H1 (cell line): ENCODE measurements at regions not wholly inside any gene's neighbourhood (a gene's known extent, or its start where the extent isn't known, plus 50 kb on each side); places are given as distances from the start of the nearest gene placed in this dataset.

Source experiments
- CTCF ChIA-PET: fragments of 300-600 bp; sonication (Branson Sonifier 250); formaldehyde crosslinking; loops from one replicate; lab custom pipeline; 2021; ENCODE audit not compliant: partially characterized antibody; lab: Charles Lee
- POLR2A ChIA-PET: fragments of 300-600 bp; sonication (Branson Sonifier 250); formaldehyde crosslinking; loops from one replicate; lab custom pipeline; 2021; ENCODE audit warnings: inconsistent platforms; ENCODE audit not compliant: partially characterized antibody; lab: Charles Lee
- DNase-seq, 2 experiments: peaks; one replicate each; pipeline versions ENCODE4 v3.0.0 to v3.0.0-alpha.2; 2010 to 2022; ENCODE audit warnings: low spot score in 2 of 2, low read depth in 1 of 2, mixed read lengths in 1 of 2
- FAIRE-seq: peaks from 2 replicates; lab custom pipeline; 2011; peaks lifted over from hg19 to GRCh38; lab: Jason Lieb, UNC
- H2AFZ ChIP-seq: 2 replicates; pipeline ENCODE4 v1.8.1; 2012; ENCODE audit warnings: low read length, inconsistent platforms
- H2AK5ac ChIP-seq: 2 replicates; pipeline ENCODE4 v1.6.1; 2013; ENCODE audit warnings: low read depth, low read length
- H2BK120ac ChIP-seq: replicated peaks from 2 replicates; pipeline ENCODE3; 2013; ENCODE audit warnings: low read depth, low read length, inconsistent platforms
- H2BK12ac ChIP-seq: 2 replicates; pipeline ENCODE4 v1.6.1; 2013; ENCODE audit warnings: low read depth, low read length
- H2BK15ac ChIP-seq: 2 replicates; pipeline ENCODE4 v1.6.1; 2013; ENCODE audit warnings: low read length
- H2BK20ac ChIP-seq: 2 replicates; pipeline ENCODE4 v1.6.1; 2013; ENCODE audit warnings: low read length
- H2BK5ac ChIP-seq: 2 replicates; pipeline ENCODE4 v1.6.1; 2013; ENCODE audit warnings: low read depth, low read length
- H3K14ac ChIP-seq: 2 replicates; pipeline ENCODE4 v1.6.1; 2013; ENCODE audit warnings: inconsistent platforms; ENCODE audit not compliant: insufficient read length
- H3K18ac ChIP-seq: 2 replicates; pipeline ENCODE4 v1.6.1; 2013; ENCODE audit warnings: low read length; ENCODE audit errors: extremely low read depth
- H3K23ac ChIP-seq: 2 replicates; pipeline ENCODE4 v1.6.1; 2013; ENCODE audit warnings: inconsistent platforms; ENCODE audit not compliant: insufficient read length
- H3K23me2 ChIP-seq: 2 replicates; pipeline ENCODE4 v1.6.1; 2013; ENCODE audit warnings: low read depth, low read length
- H3K27ac ChIP-seq: 2 replicates; pipeline ENCODE4 v1.6.1; 2011; ENCODE audit warnings: low read depth, low read length, inconsistent platforms
- H3K27me3 ChIP-seq, 4 experiments: replicated peaks in 1 of 4; 1 replicate in 1 of 4; 2 replicates in 3 of 4; pipeline versions ENCODE4 v1.6.1 to v1.8.1; 2011 to 2013; ENCODE audit warnings: low read length in 3 of 4, mild to moderate bottlenecking in 3 of 4, inconsistent platforms in 2 of 4, mixed read lengths in 2 of 4, moderate library complexity in 1 of 4; ENCODE audit not compliant: control insufficient read depth in 3 of 4, insufficient read depth in 3 of 4; ENCODE audit errors: extremely low read depth in 1 of 4
- H3K36me3 ChIP-seq, 4 experiments: 2 replicates each; pipeline versions ENCODE4 v1.6.1 to v1.8.1; 2011 to 2013; ENCODE audit warnings: mild to moderate bottlenecking in 4 of 4, low read length in 3 of 4, moderate library complexity in 2 of 4, control low read depth in 1 of 4, inconsistent platforms in 1 of 4; ENCODE audit not compliant: insufficient read depth in 4 of 4, control insufficient read depth in 2 of 4
- H3K4ac ChIP-seq: replicated peaks from 2 replicates; pipeline ENCODE3; 2013; ENCODE audit warnings: low read length, low read depth, mixed read lengths, inconsistent platforms; ENCODE audit not compliant: insufficient read length
- H3K4me1 ChIP-seq, 4 experiments: replicated peaks in 1 of 4; 1 replicate in 1 of 4; 2 replicates in 3 of 4; pipeline versions ENCODE4 v1.6.1 to v1.8.1; 2011 to 2013; ENCODE audit warnings: low read length in 3 of 4, inconsistent platforms in 2 of 4, mixed read lengths in 1 of 4; ENCODE audit not compliant: insufficient read depth in 4 of 4, control insufficient read depth in 3 of 4
- H3K4me2 ChIP-seq, 2 experiments: 2 replicates each; pipeline versions ENCODE4 v1.6.1 to v1.8.1; 2011 to 2013; ENCODE audit warnings: low read depth in 2 of 2, low read length in 2 of 2, control low read depth in 1 of 2, inconsistent platforms in 1 of 2, mild to moderate bottlenecking in 1 of 2; ENCODE audit not compliant: insufficient read depth in 1 of 2
- H3K4me3 ChIP-seq, 4 experiments: fragments of 200-600, 300-600 bp in 1 of 4; sonication (generic), shearing (Covaris generic), sonication (Bioruptor Twin) in 1 of 4; 2 replicates each; pipeline versions ENCODE4 v1.5.1 to v1.8.1; 2011 to 2016; ENCODE audit warnings: low read length in 4 of 4, low read depth in 3 of 4, control low read depth in 2 of 4, inconsistent platforms in 2 of 4, mild to moderate bottlenecking in 2 of 4, mixed read lengths in 1 of 4, moderate library complexity in 1 of 4; ENCODE audit not compliant: insufficient read depth in 2 of 4; ENCODE audit errors: extremely low read depth in 1 of 4
- H3K56ac ChIP-seq: replicated peaks from 2 replicates; pipeline ENCODE3; 2013; ENCODE audit warnings: low read depth, mild to moderate bottlenecking, mixed read lengths, low read length, inconsistent platforms; ENCODE audit not compliant: insufficient read length
- H3K79me1 ChIP-seq: 2 replicates; pipeline ENCODE4 v1.6.1; 2013; ENCODE audit warnings: low read depth, low read length, control low read depth
- H3K79me2 ChIP-seq, 2 experiments: 2 replicates each; pipeline versions ENCODE4 v1.6.1 to v1.8.1; 2012 to 2013; ENCODE audit warnings: low read length in 2 of 2, mild to moderate bottlenecking in 2 of 2, inconsistent platforms in 1 of 2; ENCODE audit not compliant: insufficient read depth in 2 of 2, control insufficient read depth in 1 of 2
- H3K9ac ChIP-seq, 4 experiments: replicated peaks in 1 of 4; 1 replicate in 1 of 4; 2 replicates in 3 of 4; pipeline versions ENCODE4 v1.6.1 to v1.8.1; 2011 to 2013; ENCODE audit warnings: low read depth in 3 of 4, low read length in 3 of 4, control low read depth in 2 of 4, mild to moderate bottlenecking in 2 of 4, moderate library complexity in 2 of 4, inconsistent platforms in 1 of 4; ENCODE audit errors: extremely low read depth in 1 of 4
- H3K9me3 ChIP-seq, 2 experiments: 2 replicates each; pipeline versions ENCODE4 v1.6.1 to v1.8.1; 2012 to 2013; ENCODE audit warnings: mild to moderate bottlenecking in 2 of 2, moderate library complexity in 2 of 2, control low read depth in 1 of 2, inconsistent platforms in 1 of 2, low read depth in 1 of 2, low read length in 1 of 2, mixed read lengths in 1 of 2; ENCODE audit not compliant: insufficient read depth in 2 of 2
- H4K20me1 ChIP-seq, 2 experiments: replicated peaks in 1 of 2; 2 replicates each; pipeline versions ENCODE3 to v1.8.1; 2011 to 2013; ENCODE audit warnings: inconsistent platforms in 2 of 2, low read length in 2 of 2, mild to moderate bottlenecking in 1 of 2; ENCODE audit not compliant: insufficient read depth in 2 of 2, control insufficient read depth in 1 of 2
- H4K5ac ChIP-seq: 2 replicates; pipeline ENCODE4 v1.6.1; 2013; ENCODE audit warnings: low read length, low read depth, mixed read lengths, inconsistent platforms; ENCODE audit not compliant: insufficient read length
- H4K8ac ChIP-seq: 2 replicates; pipeline ENCODE4 v1.8.0; 2013; ENCODE audit warnings: mild to moderate bottlenecking, moderate library complexity, low read length, inconsistent platforms; ENCODE audit not compliant: insufficient read depth; ENCODE audit errors: extremely low read depth
- H4K91ac ChIP-seq: replicated peaks from 2 replicates; pipeline ENCODE3; 2013; ENCODE audit warnings: low read length, mixed read lengths, inconsistent platforms; ENCODE audit not compliant: insufficient read length
- CBX8 ChIP-seq: fragments of 300-800, 300-1000 bp; sonication (generic); IDR thresholded peaks from 2 replicates; pipeline ENCODE4 v1.7.1; 2016; ENCODE audit warnings: low read depth, low read length, borderline replicate concordance
- CREB1 ChIP-seq: IDR thresholded peaks from 2 replicates; pipeline ENCODE4 v1.6.1; 2012; ENCODE audit warnings: inconsistent platforms
- MAX ChIP-seq: IDR thresholded peaks from 2 replicates; pipeline ENCODE4 v1.6.1; 2012; ENCODE audit warnings: inconsistent platforms
- RNF2 ChIP-seq: fragments of 200-900, 300-1000 bp; sonication (generic); IDR thresholded peaks from 2 replicates; pipeline ENCODE4 v1.7.1; 2016; ENCODE audit warnings: borderline replicate concordance, low read depth, mild to moderate bottlenecking, antibody characterized with exemption, low read length; ENCODE audit not compliant: poor library complexity, severe bottlenecking; ENCODE audit errors: missing control alignments
- SP1 ChIP-seq: IDR thresholded peaks from 2 replicates; pipeline ENCODE4 v1.6.1; 2011; ENCODE audit warnings: low read depth, low read length
- SUZ12 ChIP-seq: fragments of 200-600 bp; sonication (generic); IDR thresholded peaks from 2 replicates; pipeline ENCODE4 v1.6.1; 2012; ENCODE audit warnings: mild to moderate bottlenecking, inconsistent platforms, low read length, moderate library complexity, mixed read lengths
- TEAD4 ChIP-seq: IDR thresholded peaks from 2 replicates; pipeline ENCODE4 v1.6.1; 2012; ENCODE audit warnings: low read depth, low read length, inconsistent platforms, mixed read lengths
- WGBS, 2 experiments: shearing (Covaris generic) in 1 of 2; methylation state at CpG; one replicate each; pipeline versions ENCODE4 v1.1.6 to v1.1.7; 2013 to 2015; ENCODE audit warnings: low lambda C conversion rate in 2 of 2, mixed read lengths in 2 of 2, inconsistent platforms in 1 of 2, low coverage in 1 of 2, missing lambda C conversion rate in 1 of 2; ENCODE audit not compliant: insufficient replicate concordance in 2 of 2, insufficient coverage in 1 of 2, insufficient read length in 1 of 2; ENCODE audit errors: extremely low coverage in 1 of 2, missing lambda C conversion rate in 1 of 2; 5-methylcytosine and 5-hydroxymethylcytosine counted together
- TF ChIP-seq, protein P1 (sequence below): IDR thresholded peaks from 2 replicates; pipeline ENCODE4 v1.6.1; 2011; ENCODE audit warnings: low read length, improper control_type of control experiment

DNA sequence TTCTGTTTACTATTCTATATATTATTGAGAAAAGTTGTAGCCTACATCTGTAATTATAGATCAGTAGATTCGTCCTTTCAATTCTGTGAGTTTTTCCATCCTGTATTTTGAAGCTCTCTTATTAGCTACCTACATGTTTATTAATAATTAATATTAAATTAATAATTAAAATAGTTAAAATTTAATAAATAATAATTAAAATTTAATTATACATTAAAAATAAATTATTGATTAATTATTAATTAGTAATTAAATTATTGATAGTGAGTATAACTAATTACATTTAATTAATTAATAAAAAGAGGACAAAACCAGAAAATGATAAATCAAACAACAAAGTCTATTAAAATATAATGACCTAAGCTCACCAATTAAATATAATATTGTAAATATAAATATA lies 606.6 kb upstream of the ROBO1 start:
- Histone ChIP-seq H3K23ac (no peak overlapping the region), H3K23me2 (no peaks in the 10 kb centered on the region), H4K20me1 (no peaks in the 10 kb centered on the region), H3K56ac (no peak overlapping the region), H3K79me1 (no peaks in the 10 kb centered on the region), H2BK120ac (no peak overlapping the region), H2AFZ (no peak overlapping the region), H3K18ac (no peak overlapping the region), H3K27ac (no peak overlapping the region), H3K9ac (no peak overlapping the region), H3K79me2 (no peaks in the 10 kb centered on the region), H3K4me1 (no peaks in the 10 kb centered on the region; a peak in 1 of 7 replicates), H4K5ac (no peak overlapping the region), H3K14ac (no peak overlapping the region), H3K4ac (no peak overlapping the region), H3K4me3 (no peak overlapping the region), H2BK15ac (no peak overlapping the region), H2BK5ac (no peak overlapping the region), H2BK12ac (no peak overlapping the region), H2BK20ac (no peak overlapping the region), H4K91ac (no peak overlapping the region), H3K9me3 (no peaks in the 10 kb centered on the region), H3K36me3 (no peaks in the 10 kb centered on the region), H4K8ac (no peak overlapping the region), H2AK5ac (no peak overlapping the region), H3K27me3 (no peaks in the 10 kb centered on the region), H3K4me2 (no peak overlapping the region)
- FAIRE-seq (no peak), DNase-seq (no peak)
- POLR2A ChIA-PET = no interaction called here
- CTCF ChIA-PET = no interaction called here
- 97% methylated on average over 1 of the region's 1 CpG; no CpG with 5 or more reads in 1 of the 2 experiments for WGBS, 2 experiments
- TF ChIP-seq CBX8 (no peak), SUZ12 (no peak), CREB1 (no peak), SP1 (no peak), RNF2 (no peak), TEAD4 (no peak), MAX (no peak)
- TF ChIP-seq, protein P1, sequence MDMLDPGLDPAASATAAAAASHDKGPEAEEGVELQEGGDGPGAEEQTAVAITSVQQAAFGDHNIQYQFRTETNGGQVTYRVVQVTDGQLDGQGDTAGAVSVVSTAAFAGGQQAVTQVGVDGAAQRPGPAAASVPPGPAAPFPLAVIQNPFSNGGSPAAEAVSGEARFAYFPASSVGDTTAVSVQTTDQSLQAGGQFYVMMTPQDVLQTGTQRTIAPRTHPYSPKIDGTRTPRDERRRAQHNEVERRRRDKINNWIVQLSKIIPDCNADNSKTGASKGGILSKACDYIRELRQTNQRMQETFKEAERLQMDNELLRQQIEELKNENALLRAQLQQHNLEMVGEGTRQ = no peak
